SK-N-SH treated with all-trans-retinoic acid at 6 μM for 48 hours (cell line): ENCODE measurements at regions not wholly inside any gene's neighbourhood (a gene's known extent, or its start where the extent isn't known, plus 50 kb on each side); places are given as distances from the start of the nearest gene placed in this dataset.

Source experiments
- ATAC-seq: fragments of 200-7000 bp; cut with Tn5 transposase; 3 replicates; pipeline ENCODE4 v1.9.1; 2020; ENCODE audit warnings: mild to moderate bottlenecking, moderate library complexity
- ARNTL ChIP-seq: fragments of 450-650 bp; formaldehyde crosslinking; IDR thresholded peaks from 2 replicates; pipeline ENCODE4 v1.5.0; 2020; ENCODE audit warnings: low read depth, mild to moderate bottlenecking, moderate library complexity, borderline replicate concordance
- CREB5 ChIP-seq: fragments of 250-450 bp; sonication (Bioruptor Pico); IDR thresholded peaks from 2 replicates; pipeline ENCODE4 v1.5.1; 2020; ENCODE audit warnings: low read depth, mild to moderate bottlenecking, moderate library complexity
- CSRNP3 ChIP-seq: fragments of 250-450 bp; sonication (Bioruptor Pico); IDR thresholded peaks from 2 replicates; pipeline ENCODE4 v1.5.1; 2021; ENCODE audit warnings: mild to moderate bottlenecking, moderate library complexity
- ESRRG ChIP-seq: fragments of 250-450 bp; sonication (Bioruptor Pico); IDR thresholded peaks from 2 replicates; pipeline ENCODE4 v1.6.1; 2021; ENCODE audit warnings: mild to moderate bottlenecking
- GLIS3 ChIP-seq: fragments of 250-450 bp; sonication (Bioruptor Pico); IDR thresholded peaks from 2 replicates; pipeline ENCODE4 v1.5.0; 2020; ENCODE audit warnings: mild to moderate bottlenecking, moderate library complexity
- ISL1 ChIP-seq: fragments of 250-450 bp; sonication (Bioruptor Pico); IDR thresholded peaks from 2 replicates; pipeline ENCODE4 v2.1.2; 2022; ENCODE audit warnings: mild to moderate bottlenecking, moderate library complexity
- OSR1 ChIP-seq: fragments of 250-450 bp; sonication (Bioruptor Pico); IDR thresholded peaks from 2 replicates; pipeline ENCODE4 v1.8.0; 2022; ENCODE audit warnings: moderate library complexity, mild to moderate bottlenecking, inconsistent platforms
- PATZ1 ChIP-seq: fragments of 250-450 bp; sonication (Bioruptor Pico); IDR thresholded peaks from 2 replicates; pipeline ENCODE4 v1.8.0; 2020; ENCODE audit warnings: mild to moderate bottlenecking, moderate library complexity, borderline replicate concordance
- POU6F1 ChIP-seq: fragments of 250-450 bp; sonication (Bioruptor Pico); IDR thresholded peaks from 2 replicates; pipeline ENCODE4 v1.8.0; 2021; ENCODE audit warnings: low read depth, mild to moderate bottlenecking, moderate library complexity, borderline replicate concordance
- PPARA ChIP-seq: fragments of 250-450 bp; sonication (Bioruptor Pico); IDR thresholded peaks from 2 replicates; pipeline ENCODE4 v1.5.0; 2020; ENCODE audit warnings: mild to moderate bottlenecking, borderline replicate concordance
- RARB ChIP-seq: fragments of 250-450 bp; sonication (Bioruptor Pico); IDR thresholded peaks from 2 replicates; pipeline ENCODE4 v1.8.0; 2021; ENCODE audit warnings: mild to moderate bottlenecking, moderate library complexity
- SNAI2 ChIP-seq: fragments of 250-450 bp; sonication (Bioruptor Pico); IDR thresholded peaks from 2 replicates; pipeline ENCODE4 v1.5.0; 2020; ENCODE audit warnings: mild to moderate bottlenecking, moderate library complexity
- TCF4 ChIP-seq: fragments of 250-450 bp; sonication (Bioruptor Pico); IDR thresholded peaks from 2 replicates; pipeline ENCODE4 v1.8.0; 2021; ENCODE audit warnings: mild to moderate bottlenecking, moderate library complexity, borderline replicate concordance
- TOX ChIP-seq: fragments of 250-450 bp; sonication (Bioruptor Pico); IDR thresholded peaks from 2 replicates; pipeline ENCODE4 v1.8.0; 2021; ENCODE audit warnings: mild to moderate bottlenecking, moderate library complexity, borderline replicate concordance
- TSHZ2 ChIP-seq: fragments of 250-450 bp; sonication (Bioruptor Pico); IDR thresholded peaks from 2 replicates; pipeline ENCODE4 v1.5.0; 2020; ENCODE audit warnings: mild to moderate bottlenecking, moderate library complexity
- ZC3H10 ChIP-seq: fragments of 250-450 bp; sonication (Bioruptor Pico); IDR thresholded peaks from 2 replicates; pipeline ENCODE4 v1.5.1; 2021; ENCODE audit warnings: mild to moderate bottlenecking, moderate library complexity
- ZFP30 ChIP-seq: fragments of 450-650 bp; formaldehyde crosslinking; IDR thresholded peaks from 2 replicates; pipeline ENCODE4 v1.5.0; 2022; ENCODE audit warnings: mild to moderate bottlenecking, moderate library complexity
- ZNF565 ChIP-seq: fragments of 450-650 bp; formaldehyde crosslinking; conservative IDR thresholded peaks from 2 replicates; pipeline ENCODE4 v1.5.0; 2020; ENCODE audit warnings: low read depth, mild to moderate bottlenecking, moderate library complexity
- ZNF70 ChIP-seq: fragments of 450-650 bp; formaldehyde crosslinking; IDR thresholded peaks from 2 replicates; pipeline ENCODE4 v1.5.0; 2020; ENCODE audit warnings: mild to moderate bottlenecking, moderate library complexity

GRCh38 chr6:53992522-53992921 is 118.7 kb upstream of the MLIP start:
- no peak for ATAC-seq
- TF ChIP-seq ZNF70 (CRISPR knock-in tag) (no peak), CREB5 (CRISPR knock-in tag) (no peak), ARNTL (no peak), ISL1 (CRISPR knock-in tag) (no peak), ESRRG (CRISPR knock-in tag) (no peak), POU6F1 (CRISPR knock-in tag) (no peak), TOX (CRISPR knock-in tag) (no peak), OSR1 (CRISPR knock-in tag) (no peak), ZC3H10 (CRISPR knock-in tag) (no peak), PPARA (CRISPR knock-in tag) (no peak), CSRNP3 (CRISPR knock-in tag) (no peak), RARB (no peak)
- TF ChIP-seq, all 23 proteins: peak for 0

GRCh38 chr6:53994201-53994600 is 117.0 kb upstream of the MLIP start:
- no peak for ATAC-seq
- no peak for TF ChIP-seq OSR1 (CRISPR knock-in tag)

- TF ChIP-seq TSHZ2 (CRISPR knock-in tag) (no peak), ZFP30 (CRISPR knock-in tag) (no peak), CSRNP3 (CRISPR knock-in tag) (no peak), ARNTL (no peak)
- ATAC-seq, result no peak; the same call in 2 of the 3 replicates
These were observed 115.3 kb upstream of the MLIP start for GRCh38 chr6:53995935-53996334.

- no peak for TF ChIP-seq SNAI2 (CRISPR knock-in tag)
- no peak for TF ChIP-seq ISL1 (CRISPR knock-in tag)
- TF ChIP-seq CREB5 (CRISPR knock-in tag), result no peak
- no peak for TF ChIP-seq ARNTL
- no peak for TF ChIP-seq PPARA (CRISPR knock-in tag)
- TF ChIP-seq ESRRG (CRISPR knock-in tag), result no peak
- TF ChIP-seq GLIS3 (CRISPR knock-in tag), result no peak
- no peak for TF ChIP-seq TCF4 (CRISPR knock-in tag)
- no peak for TF ChIP-seq ZNF70 (CRISPR knock-in tag)
- no peak for TF ChIP-seq ZNF565 (CRISPR knock-in tag)
- no peak for TF ChIP-seq CSRNP3 (CRISPR knock-in tag)
- no peak for TF ChIP-seq PATZ1 (CRISPR knock-in tag)
- TF ChIP-seq POU6F1 (CRISPR knock-in tag), result no peak
- no peak for TF ChIP-seq OSR1 (CRISPR knock-in tag)
- no peak for TF ChIP-seq RARB
- no peak for TF ChIP-seq ZC3H10 (CRISPR knock-in tag)
- ATAC-seq, result no peak
These were observed 112.9 kb upstream of the MLIP start for GRCh38 chr6:53998303-53998702.
